C1 segment of cervical spinal cord (tissue), 14 donors: ENCODE measurements at regions not wholly inside any gene's neighbourhood (a gene's known extent, or its start where the extent isn't known, plus 50 kb on each side); places are given as distances from the start of the nearest gene placed in this dataset.
"Not testable (repeated sequence)": the region's sequence is repeated elsewhere in the genome, so short reads cannot be mapped to it uniquely, and the experiment has no call there.

ENCODE experiments used
- DNase-seq, 14 donors: peaks; one replicate each; lab custom pipeline; 2025; lab: John Stamatoyannopoulos, UW

DNA sequence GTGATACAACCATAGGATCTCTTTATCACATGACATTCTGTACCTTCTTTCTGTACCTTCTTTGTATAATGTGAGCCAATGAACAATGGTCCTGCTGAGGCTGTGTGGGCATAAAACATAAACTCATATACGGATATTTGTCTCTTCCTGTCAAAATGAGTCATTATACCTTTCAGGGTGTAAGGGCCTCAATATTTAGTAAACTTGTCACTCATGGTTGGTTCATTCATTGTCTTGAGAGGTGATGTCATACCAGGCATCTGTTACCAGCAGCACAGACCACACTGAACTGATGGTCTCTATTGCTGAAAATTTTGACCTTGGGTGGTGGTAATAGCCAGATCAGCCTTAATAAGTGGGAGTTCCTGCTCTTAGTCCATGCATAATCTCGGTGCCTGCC lies 287.6 kb upstream of the TPK1 start:
- no peak for DNase-seq

DNA sequence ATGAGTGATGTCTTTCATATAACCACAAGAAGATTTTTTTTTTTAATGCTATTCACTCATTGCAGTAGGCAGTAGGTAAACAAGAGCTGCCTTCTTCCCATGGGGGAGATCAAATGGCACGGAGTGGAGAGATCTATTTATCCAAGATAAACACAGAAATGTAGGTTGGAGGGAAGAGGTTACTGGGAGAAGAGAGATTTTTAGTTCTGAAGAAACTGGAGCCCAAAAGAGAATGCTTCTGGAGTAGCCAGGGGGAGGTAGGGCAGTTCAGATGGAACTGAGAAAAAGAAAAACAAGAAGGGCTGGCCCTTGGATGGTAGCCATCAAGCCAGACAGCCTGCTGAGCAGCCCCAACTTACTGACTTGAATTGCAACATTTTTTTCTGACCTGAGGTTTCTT lies 270.1 kb upstream of the TPK1 start:
- DNase-seq = no peak

DNA sequence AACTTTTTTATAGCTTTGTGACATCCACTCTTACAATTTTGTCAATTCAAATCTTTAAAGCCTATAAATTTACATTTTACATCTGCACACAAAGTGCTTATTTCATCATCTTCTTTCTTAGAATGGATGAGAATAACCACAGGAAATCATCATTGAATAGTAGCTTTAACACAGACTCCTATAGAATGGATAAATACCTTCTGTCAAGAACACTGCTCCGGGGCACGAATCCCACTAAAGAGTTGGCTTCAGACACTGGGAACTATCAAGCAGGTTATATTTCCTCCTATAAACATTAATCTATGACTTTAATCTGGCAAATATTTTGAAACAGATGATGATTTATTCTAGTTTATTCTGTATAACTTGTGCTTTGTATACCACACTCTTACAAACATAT lies 269.7 kb upstream of the TPK1 start:
- no peak for DNase-seq

DNA sequence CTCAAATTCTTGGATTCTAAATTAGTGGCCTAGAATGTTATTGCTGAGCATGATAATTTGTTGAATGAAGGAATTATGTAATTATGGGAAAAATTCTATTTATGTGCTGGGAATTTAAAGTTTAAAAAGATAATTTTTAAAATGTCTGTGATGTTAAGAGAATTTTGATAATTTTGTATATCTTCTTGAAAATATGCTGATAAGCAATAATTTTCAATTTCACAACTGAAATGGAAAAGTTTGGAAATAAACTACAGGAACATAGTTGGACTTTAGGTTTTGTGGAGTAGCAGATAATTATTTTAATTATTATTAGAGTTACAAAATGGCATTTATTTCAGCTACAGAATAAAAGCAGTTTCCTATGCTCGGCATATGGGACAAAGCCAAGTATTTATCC lies 268.5 kb upstream of the TPK1 start:
- DNase-seq = no peak

DNA sequence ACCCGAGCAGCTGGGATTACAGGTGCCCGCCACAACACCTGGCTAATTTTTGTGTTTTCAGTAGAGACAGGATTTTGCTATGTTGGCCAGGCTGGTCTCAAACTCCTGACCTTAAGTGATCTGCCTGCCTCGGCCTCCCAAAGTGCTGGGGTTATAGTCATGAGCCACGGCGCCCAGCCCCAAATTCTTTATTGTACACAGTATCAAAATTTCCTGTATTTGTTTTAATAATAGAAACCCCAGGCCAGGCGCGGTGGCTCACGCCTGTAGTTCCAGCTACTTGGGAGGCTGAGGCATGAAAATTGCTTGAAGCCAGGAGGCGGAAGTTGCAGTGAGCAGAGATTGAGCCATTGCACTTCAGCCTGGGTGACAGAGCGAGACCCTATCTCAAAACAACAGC lies 266.3 kb upstream of the TPK1 start:
- DNase-seq = not testable (repeated sequence)

DNA sequence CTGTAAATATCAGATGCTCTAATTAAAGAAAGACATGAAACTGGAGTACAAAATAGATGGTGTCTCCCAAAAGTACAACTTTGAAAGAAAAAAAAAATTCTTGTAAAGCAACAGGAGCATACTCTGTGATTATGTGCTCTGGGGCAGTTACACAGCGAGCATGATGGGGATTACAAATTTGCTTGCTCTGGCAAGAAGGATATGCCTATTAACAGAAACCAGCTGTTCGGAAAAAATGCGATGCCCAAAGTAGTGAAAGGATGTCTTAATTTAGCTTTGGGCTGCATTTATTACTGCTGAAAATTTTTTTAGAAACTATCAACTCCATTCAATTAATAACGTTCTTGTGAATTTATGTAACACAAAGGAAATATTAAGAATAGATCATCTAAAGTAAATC lies 256.9 kb upstream of the TPK1 start:
- no peak for DNase-seq

DNA sequence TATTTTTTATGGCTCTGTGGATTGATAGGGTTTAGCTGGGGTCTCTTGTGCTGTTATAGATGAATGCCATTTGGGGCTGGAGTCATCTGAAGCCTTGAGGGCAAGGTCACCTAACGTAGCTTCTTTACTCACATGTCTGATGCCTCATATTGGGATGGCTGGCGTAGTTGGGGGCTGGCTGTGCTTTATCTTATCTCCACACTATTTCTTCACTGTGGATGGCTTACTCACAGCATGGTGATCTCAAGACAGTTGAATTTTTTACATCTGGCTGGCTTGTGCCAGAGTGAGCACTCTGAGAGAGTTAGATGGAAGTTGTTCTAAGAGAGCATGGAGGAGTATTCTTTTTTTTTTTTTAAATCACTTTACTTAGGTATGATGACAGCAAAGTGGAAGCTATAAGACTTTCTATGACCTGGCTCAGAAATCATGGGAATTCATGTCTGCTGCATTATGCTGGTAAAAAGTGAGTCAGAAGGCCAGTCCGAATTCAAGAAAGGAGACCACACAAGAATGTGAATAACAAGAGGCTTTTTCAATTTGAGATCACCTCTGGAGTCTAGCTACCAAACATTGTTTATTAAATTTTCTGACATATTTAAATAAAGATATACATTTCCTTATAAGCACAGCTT lies 252.4 kb upstream of the TPK1 start:
- no peak for DNase-seq

DNA sequence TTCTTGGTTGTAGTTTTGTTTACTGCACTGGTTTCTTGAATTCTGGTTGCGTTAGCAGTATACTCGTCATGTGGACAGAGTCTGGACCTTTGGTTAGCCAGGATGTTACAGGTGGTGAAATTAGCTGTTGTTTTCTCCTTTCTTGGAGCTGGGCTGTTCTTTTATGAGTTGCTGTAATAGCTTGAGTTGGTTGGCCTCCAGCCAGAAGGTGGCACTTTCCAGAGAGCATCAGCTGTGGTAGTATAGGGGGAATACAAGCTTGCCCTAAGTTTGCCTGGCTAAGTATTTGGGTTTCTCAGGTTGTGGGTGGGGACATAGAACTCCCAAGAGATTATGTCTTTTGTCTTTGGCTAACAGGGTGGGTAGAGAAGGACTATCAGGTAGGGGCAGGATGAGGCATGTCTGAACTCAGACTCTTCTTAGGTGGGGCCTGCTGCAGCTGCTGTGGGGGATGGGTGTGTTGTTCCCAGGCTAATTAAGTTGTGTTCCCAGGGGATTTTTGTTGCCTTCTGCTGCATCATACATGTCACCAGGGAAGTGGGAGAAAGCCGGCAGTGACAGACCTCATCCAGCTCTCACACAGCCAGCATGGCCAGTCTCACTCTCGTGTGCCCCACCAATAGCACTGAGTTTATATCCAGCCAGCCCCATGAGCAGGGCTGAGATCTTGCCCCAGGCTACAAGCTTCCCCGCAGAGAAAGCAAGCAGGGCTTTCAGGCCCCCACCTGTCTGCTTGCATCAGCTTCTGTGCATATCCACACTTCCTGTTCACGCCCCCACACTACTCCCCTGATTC lies 246.7 kb upstream of the TPK1 start:
- DNase-seq = no peak

DNA sequence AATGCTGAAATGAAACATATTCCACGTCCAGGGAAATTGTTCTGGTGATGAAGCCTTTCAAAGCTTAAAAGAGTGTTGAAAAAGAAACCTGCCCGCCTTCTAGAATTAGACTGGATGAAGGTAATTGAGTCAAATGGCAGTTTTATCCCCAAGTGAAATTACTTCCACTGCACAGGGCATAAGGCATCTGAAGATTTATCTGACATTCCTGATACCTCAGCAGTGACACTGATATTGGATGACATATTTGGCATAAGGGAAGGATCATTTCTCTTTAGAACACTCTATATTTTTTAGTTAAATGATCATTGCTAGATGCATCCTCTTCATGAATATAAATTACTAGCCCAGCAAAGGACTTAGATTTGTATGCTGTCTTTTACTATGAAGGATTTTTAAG lies 229.6 kb upstream of the TPK1 start:
- no peak for DNase-seq

DNA sequence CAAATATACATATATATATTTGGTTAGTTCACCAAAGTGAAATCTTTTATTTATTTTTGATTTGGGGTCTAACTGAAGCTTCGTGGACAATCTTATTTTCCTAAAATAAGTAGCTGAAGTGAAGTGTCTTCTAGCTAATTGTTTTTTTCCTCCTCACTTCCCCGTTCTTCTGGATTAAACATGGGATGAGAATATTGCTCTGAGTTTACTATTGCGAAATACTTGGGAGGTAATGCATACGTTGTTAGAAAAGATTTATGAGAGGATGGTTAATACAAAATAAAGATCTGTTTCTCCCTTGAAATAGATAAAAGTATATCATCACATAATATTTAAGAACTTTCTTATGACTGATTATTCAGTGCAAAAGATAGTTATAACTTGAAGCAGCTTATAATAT lies 228.3 kb upstream of the TPK1 start:
- no peak for DNase-seq

DNA sequence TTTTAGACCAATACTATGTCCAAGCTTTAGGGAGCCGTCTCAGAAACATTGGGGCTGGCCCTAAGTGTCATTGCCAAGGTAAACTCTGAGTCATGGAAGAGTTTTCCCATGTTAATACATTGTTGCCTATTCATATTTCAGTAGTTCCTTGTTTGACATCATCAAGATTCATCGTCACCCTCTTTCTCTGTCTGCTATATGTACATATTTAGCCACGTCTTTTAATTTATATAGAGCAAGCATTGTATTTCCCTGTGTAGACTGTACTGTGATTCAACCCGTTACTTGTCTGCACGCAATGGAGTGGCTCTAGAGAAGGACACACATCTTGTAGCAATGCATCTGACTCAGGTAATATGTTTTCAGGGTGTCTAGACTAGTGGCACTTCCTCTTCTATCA lies 217.9 kb upstream of the TPK1 start:
- no peak for DNase-seq

DNA sequence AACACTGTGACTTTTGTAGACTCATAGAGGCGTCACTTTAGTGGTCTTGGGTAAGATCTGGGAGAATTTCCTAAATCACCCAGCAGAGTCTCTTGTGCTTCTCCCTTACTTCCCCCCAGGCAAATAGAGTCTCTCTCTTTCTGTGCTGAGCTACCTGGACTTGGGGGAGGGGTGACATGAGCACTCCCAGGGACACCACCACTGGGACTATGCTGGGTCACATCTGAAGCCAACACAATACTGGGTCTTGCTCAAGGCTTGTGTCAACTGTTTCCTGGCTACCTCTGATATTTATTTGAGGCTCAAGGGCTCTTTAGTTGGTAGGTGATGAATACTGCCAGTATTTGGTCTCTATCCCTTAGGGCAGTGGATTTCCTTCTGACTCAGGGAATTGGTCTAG lies 214.6 kb upstream of the TPK1 start:
- DNase-seq = no peak

DNA sequence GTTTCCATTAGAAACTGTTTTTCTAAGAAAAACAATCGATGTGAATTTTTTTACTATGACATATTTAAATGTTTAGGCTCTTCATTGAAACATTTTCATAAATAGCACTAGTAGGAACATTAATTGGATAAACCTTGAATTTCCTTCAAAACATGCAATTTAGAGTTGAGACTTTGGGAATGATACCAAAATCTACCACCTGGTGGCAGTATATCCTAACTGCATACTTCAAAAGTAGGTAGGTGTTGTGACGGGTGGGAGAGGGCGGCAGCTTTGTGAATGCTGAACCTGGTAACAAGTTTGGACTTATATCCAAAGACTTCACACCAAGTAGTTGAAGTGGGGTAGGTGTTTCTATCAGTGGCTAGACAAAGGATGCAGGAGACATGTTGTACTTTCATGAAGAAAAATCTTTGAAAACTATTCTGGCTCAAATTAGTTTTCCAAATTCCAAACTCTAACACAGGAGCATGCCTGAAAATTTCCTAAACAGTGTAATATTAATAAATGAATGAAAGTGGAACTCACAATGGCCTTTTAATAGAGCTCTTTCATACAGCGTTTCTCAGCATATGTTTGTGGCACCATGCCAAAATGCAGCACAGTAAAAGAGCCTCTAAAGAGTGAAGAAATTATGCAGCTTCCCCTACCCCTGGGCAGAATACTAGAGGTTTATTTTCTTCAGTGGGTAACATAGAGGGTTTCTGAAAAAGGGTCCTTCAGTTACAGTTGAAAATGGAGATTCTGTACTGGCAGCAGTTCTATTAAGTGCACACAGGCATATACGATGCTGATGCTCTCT lies 201.0 kb upstream of the TPK1 start:
- DNase-seq = peak in 2 of 14 donors; percentile 1 to 10

DNA sequence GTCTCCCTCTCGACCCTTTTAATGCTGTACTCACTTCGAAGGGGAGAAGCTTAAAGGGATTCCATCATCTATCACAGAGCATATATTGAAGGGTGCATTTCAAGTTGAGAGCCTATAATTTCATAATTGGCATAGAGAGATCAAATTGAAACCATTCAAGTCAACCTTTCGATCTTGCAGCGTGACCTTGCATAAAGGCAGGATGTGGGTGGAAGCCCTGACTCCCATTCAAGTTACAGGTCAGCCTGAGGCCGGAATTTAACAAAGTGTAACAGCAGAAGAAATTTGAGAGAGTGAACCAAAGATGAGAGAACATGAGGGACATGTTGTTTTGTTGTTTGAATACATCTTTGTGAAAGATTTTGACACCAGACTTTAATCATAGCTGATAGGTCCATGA lies 195.3 kb upstream of the TPK1 start:
- no peak for DNase-seq

DNA sequence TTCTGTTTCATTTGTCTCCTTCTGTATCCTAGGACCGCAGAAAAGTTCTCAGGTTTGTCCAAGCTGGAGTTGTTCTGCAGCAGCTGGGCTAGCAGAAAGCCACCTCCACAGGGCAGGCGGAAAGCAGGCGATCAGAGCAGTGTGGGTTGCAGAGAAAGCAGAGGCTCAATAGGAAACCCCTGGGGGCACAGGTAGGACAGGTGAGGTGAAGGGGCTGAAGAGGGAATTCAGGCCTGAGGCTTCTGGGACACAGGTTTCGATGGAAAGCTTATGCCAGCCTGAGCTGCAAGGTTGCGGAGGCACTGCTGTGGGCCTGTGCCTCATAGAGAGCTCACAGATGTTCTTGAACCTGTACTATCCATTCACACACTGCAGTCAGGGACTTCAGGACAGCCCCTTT lies 194.9 kb upstream of the TPK1 start:
- no peak for DNase-seq

DNA sequence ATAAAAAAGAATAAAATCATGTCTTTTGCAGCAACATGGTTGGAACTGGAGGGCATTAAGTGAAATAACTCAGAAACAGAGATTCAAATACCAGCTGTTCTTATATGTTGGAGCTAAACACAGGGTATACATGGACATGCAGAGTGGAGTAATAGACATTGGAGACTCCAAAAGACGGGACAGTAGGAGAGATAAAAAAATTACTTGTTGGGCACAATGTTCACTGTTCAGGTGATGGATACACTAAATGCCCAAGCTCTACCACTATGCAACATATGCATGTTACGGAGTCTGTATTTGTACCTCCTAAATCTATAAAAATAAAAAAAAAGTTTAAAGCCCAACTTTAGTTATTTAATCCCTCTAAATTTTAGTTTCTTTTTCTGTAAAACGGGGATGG lies 184.6 kb upstream of the TPK1 start:
- DNase-seq = no peak

DNA sequence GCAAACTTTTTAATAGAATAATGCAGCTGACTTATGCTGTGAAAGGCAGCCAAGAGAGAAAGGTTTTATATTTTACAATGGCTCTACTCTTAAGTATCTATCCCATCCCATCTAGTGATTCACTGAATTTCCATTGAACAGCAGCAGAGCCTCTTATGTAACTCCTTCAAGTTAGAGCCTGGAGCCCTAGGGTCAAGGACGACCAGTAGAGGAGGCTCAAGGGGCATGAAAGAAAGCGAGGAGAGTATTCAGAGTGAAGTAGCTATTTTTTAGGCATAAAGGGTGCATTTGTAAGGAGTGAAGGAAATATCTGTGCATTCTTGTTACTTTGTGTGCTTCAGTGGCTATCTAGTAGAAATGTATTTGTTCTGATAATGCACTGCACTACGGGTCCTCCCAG lies 180.2 kb upstream of the TPK1 start:
- no peak for DNase-seq

DNA sequence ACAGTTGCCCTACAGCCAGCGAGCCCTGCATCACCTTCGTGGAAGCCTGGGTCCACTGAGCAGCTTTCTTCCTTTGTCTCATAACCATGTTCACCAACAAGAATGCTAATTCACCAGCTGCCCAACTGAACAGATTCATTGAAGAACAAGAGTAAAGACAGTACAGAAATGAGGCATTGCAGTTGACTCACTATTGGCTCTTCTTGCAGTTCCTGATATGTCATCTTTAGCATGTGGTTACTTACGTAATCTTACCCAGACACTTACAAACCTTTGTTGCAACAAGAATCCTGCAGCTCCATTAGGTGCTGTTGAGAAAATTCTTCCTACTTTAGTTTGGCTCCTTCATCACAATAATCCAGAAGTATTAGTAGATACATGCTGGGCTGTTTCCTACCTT lies 174.0 kb upstream of the TPK1 start:
- no peak for DNase-seq

DNA sequence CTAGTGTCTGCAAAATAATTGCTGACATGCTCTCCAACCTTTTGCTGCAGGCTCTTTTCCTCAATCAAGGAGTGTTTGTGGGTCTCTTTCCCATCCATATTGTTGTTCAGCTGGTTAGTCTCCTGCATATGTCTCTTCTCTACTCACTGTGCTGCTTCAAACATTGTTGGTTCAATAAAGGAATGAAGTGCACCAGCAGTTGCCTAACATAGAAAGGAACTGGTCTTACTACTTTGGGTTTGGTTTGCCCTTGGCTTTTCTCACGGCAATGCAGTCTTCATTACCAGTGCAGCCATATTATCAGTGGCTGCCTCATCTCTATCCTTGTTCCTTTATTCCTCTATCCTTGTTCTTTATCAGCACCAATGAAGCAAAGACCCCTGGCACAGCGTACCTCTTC lies 169.7 kb upstream of the TPK1 start:
- no peak for DNase-seq

DNA sequence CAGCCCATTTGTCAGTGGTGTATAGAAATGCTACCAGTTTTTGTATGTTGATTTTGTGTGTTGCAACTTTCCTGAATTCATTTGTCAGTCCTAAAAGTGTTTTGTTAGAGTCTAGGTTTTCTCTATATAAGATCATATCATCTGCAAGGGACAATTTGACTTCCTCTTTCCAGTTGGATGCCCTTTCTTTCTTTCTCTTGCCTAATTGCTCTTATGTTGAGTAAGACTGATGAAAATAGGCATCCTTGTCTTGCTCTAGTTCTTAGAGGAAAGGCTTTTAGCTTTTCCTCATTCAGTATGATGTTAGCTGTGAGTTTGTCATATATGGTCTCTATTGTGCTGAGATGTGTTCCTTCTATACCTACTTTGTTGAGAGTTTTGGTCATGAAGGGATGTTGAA lies 161.7 kb upstream of the TPK1 start:
- no peak for DNase-seq

DNA sequence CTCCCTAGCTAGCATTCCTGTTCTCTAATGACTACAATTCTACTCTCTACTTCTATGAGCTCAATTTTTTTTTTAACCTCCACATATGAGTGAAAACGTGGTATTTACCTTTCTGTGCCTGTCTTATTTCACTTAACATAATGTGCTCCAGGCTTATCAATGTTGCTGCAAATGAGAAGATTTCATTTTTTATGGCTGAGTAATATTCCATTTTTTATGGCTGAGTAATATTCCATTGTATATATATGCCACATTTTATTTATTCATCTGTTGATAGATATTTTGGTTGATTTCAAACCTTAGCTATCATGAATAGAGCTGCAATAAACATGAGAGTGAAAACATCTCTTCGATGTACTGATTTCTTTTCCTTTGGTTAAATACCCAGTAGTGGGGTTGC lies 159.6 kb upstream of the TPK1 start:
- DNase-seq = no peak

DNA sequence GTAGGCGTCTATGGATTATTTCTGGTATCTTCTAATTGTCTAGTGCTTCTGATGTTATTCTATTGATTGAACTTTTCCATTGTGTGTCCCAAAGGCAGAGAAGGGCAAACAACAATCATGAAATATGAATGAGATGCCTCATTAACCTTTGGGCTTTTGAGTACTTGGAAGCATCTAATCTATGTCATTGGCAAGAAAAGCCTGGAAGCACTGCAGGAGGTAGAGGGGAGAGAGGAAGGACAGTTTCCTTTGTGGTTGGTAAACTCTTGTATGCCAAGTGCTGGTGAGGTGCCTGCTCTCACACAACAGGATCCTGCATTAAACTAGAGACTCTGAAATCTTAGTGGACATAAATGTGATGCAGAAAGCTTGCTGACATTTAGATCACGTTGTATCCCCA lies 155.2 kb upstream of the TPK1 start:
- no peak for DNase-seq

DNA sequence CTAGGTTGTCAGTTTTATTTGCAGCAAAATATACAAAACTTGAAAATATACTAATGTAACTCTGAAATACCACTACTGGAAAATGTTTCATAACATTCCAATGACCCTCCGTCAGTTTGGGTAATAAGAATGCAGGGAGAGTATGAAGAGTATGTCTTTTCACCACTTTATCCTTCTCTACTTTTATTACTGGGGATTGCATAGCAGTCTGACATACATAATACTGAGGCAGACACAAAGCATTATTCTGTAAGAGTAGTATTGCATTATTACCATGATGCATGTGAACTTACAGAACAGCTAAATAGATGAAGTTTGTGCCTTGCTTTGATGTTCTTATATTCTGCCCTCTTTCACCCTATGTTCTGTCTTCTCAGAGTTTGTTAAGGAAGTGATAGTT lies 151.8 kb upstream of the TPK1 start:
- no peak for DNase-seq
